ENCODE measurements at regions not wholly inside any gene's neighbourhood (a gene's known extent, or its start where the extent isn't known, plus 50 kb on each side); places are given as distances from the start of the nearest gene placed in this dataset.
"Not testable (repeated sequence)": the region's sequence is repeated elsewhere in the genome, so short reads cannot be mapped to it uniquely, and the experiment has no call there.

GRCh38 chr1:93755251-93755715 lies 73.6 kb upstream of the BCAR3 start:
- TF ChIP-seq, protein P1, sequence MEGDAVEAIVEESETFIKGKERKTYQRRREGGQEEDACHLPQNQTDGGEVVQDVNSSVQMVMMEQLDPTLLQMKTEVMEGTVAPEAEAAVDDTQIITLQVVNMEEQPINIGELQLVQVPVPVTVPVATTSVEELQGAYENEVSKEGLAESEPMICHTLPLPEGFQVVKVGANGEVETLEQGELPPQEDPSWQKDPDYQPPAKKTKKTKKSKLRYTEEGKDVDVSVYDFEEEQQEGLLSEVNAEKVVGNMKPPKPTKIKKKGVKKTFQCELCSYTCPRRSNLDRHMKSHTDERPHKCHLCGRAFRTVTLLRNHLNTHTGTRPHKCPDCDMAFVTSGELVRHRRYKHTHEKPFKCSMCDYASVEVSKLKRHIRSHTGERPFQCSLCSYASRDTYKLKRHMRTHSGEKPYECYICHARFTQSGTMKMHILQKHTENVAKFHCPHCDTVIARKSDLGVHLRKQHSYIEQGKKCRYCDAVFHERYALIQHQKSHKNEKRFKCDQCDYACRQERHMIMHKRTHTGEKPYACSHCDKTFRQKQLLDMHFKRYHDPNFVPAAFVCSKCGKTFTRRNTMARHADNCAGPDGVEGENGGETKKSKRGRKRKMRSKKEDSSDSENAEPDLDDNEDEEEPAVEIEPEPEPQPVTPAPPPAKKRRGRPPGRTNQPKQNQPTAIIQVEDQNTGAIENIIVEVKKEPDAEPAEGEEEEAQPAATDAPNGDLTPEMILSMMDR (IDR thresholded peaks at IDR 0.05), result not testable (repeated sequence)
- not testable (repeated sequence) for TF ChIP-seq POLR2A (IDR thresholded peaks at IDR 0.05)

Measured in heart left ventricle (tissue), 13 donors.